ENCODE measurements at regions not wholly inside any gene's neighbourhood (a gene's known extent, or its start where the extent isn't known, plus 50 kb on each side); places are given as distances from the start of the nearest gene placed in this dataset.

GRCh38 chr10:54869022-54869421, 68.0 kb upstream of the PCDH15 start:
- Histone ChIP-seq H3K4me1 (no peaks in the 10 kb centered on the region), H3K9me3 (no peaks in the 10 kb centered on the region), H3K36me3 (no peaks in the 10 kb centered on the region), H3K4me3 (no peak overlapping the region), H3K27ac (no peak overlapping the region), H3K27me3 (no peaks in the 10 kb centered on the region)
- DNase-seq = no peak
- TF ChIP-seq POLR2AphosphoS5 (IDR thresholded peaks at IDR 0.05) = no peak
- TF ChIP-seq EP300 (IDR thresholded peaks at IDR 0.05) = no peak
- no peak for TF ChIP-seq POLR2A (IDR thresholded peaks at IDR 0.05)
- TF ChIP-seq CTCF (IDR thresholded peaks at IDR 0.05) = no peak
- intact Hi-C loops (cut with DNase I) = no loop called here

GRCh38 chr10:54866666-54867065, 65.6 kb upstream of the PCDH15 start:
- no peak for TF ChIP-seq CTCF (IDR thresholded peaks at IDR 0.05)
- no peak for TF ChIP-seq EP300 (IDR thresholded peaks at IDR 0.05)
- TF ChIP-seq POLR2A (IDR thresholded peaks at IDR 0.05) = no peak
- no peak for TF ChIP-seq POLR2AphosphoS5 (IDR thresholded peaks at IDR 0.05)
- Histone ChIP-seq H3K9me3 (no peaks in the 10 kb centered on the region), H3K4me3 (no peak overlapping the region), H3K27me3 (no peaks in the 10 kb centered on the region), H3K27ac (no peak overlapping the region), H3K4me1 (no peaks in the 10 kb centered on the region), H3K36me3 (no peaks in the 10 kb centered on the region)
- intact Hi-C loops (cut with DNase I) = no loop called here
- DNase-seq = no peak

- TF ChIP-seq EP300 (IDR thresholded peaks at IDR 0.05) (no peak), POLR2A (IDR thresholded peaks at IDR 0.05) (no peak), POLR2AphosphoS5 (IDR thresholded peaks at IDR 0.05) (no peak), CTCF (IDR thresholded peaks at IDR 0.05) (no peak)
- Histone ChIP-seq H3K27ac (no peak overlapping the region), H3K27me3 (no peaks in the 10 kb centered on the region), H3K4me3 (no peak overlapping the region), H3K9me3 (no peaks in the 10 kb centered on the region), H3K36me3 (no peaks in the 10 kb centered on the region), H3K4me1 (no peaks in the 10 kb centered on the region)
- DNase-seq = no peak
- WGBS, 2 donors = 65 to 85% methylated on average over 3 of the region's 3 CpGs
- intact Hi-C loops (cut with DNase I) = no loop called here
These were observed 53.8 kb upstream of the PCDH15 start for GRCh38 chr10:54854843-54855242.

GRCh38 chr10:54854389-54854788, 53.4 kb upstream of the PCDH15 start:
- no peak overlapping the region for H3K4me3 ChIP-seq
- TF ChIP-seq EP300 (IDR thresholded peaks at IDR 0.05) (no peak), POLR2AphosphoS5 (IDR thresholded peaks at IDR 0.05) (no peak), POLR2A (IDR thresholded peaks at IDR 0.05) (no peak), CTCF (IDR thresholded peaks at IDR 0.05) (no peak)
- no peaks in the 10 kb centered on the region for H3K27me3 ChIP-seq
- no peaks in the 10 kb centered on the region for H3K4me1 ChIP-seq
- no peak overlapping the region for H3K27ac ChIP-seq
- intact Hi-C loops (cut with DNase I) = no loop called here
- WGBS, 2 donors = 79 to 87% methylated on average over 3 of the region's 3 CpGs
- no peak for DNase-seq
- no peaks in the 10 kb centered on the region for H3K9me3 ChIP-seq
- H3K36me3 ChIP-seq = no peaks in the 10 kb centered on the region

- TF ChIP-seq POLR2AphosphoS5 (IDR thresholded peaks at IDR 0.05) (no peak), EP300 (IDR thresholded peaks at IDR 0.05) (no peak), POLR2A (IDR thresholded peaks at IDR 0.05) (no peak), CTCF (IDR thresholded peaks at IDR 0.05) (no peak)
- Histone ChIP-seq H3K4me1 (no peaks in the 10 kb centered on the region), H3K9me3 (no peaks in the 10 kb centered on the region), H3K27me3 (no peaks in the 10 kb centered on the region), H3K27ac (no peak overlapping the region), H3K4me3 (no peak overlapping the region), H3K36me3 (no peaks in the 10 kb centered on the region)
- WGBS, 2 donors = 90 to 92% methylated on average over 6 of the region's 6 CpGs
- DNase-seq = no peak
- intact Hi-C loops (cut with DNase I) = no loop called here
These were observed 52.9 kb upstream of the PCDH15 start for GRCh38 chr10:54853883-54854282.

All from sigmoid colon (tissue), 6 donors.